ENCODE measurements at regions not wholly inside any gene's neighbourhood (a gene's known extent, or its start where the extent isn't known, plus 50 kb on each side); places are given as distances from the start of the nearest gene placed in this dataset.
"Not testable (repeated sequence)": the region's sequence is repeated elsewhere in the genome, so short reads cannot be mapped to it uniquely, and the experiment has no call there.

DNA sequence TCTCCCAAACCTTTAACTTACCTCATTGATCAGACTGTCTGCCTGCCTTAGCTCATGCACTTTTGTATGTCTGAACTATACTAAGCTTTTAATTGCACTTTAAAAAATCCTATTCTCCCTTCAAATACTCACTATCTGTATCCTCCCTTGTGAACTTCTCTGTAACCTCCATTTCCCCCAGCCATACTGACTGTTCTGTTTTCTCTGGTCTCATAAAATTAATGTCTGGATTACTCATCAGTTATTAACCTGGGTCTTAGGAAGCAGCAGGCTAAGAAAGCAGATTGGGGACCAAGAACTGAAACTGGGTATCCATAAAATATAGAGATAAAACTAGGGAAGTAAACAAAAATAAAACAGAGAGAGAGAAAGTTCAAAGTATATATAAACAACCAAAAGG is 469.3 kb upstream of the MAN1A1 start:
- DNase-seq (ENCODE audit: low read depth in 2 of 2) = no peak

DNA sequence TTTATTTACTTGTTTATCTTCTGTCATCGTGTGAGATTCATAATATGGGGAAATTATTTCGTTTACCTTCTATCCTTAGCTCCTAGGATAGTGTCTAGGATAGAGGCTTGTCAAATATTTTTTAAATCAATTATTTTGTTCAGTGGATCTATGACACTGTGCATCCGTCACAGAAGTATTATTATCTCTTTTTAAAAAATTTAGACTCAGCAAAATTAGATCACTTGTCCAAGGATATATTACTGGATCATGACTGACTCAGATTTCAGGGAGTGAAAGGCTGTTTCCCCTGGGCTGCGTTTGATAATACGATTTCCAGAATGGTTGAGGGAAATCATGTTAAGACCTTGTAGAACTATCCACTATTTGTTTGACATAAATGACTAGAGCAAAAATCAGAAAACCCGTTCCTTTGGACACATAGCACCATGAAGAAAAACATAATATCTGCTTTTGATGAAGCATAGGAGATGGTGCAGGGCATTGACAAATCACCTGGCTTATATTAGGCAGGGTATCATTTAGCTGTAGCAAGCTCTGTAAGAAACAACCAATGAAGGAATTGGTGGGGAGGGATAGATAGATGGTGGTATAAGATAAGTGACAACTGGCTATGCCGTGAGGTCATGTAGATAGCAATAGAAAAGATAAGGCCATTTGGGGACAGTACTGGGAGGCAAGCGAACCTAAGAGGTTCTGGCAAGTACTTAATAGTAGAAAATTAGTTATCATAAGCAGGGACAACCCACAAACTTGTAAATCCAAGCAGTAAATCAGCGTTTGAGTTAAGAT is 465.2 kb upstream of the MAN1A1 start:
- DNase-seq (ENCODE audit: low read depth in 2 of 2) = no peak

DNA sequence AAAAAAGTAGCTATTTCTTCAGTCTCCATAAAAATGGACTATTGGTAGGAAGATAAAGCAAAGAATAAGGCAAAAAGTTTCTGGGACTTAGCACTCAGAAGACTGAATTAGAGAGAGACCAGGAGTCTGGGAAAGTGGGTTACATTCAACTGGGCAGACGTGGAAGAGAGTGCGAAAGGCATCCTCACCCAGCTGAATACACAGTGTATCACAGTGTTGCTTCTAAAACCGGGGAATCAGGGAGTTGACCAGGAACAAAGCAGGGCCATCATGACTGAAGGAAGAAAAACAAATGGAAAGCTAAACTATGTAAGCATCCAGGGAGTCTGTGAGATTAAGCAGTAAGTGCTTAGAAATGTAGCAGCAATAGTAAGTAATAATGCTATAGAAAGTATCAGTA is 452.9 kb upstream of the MAN1A1 start:
- no peak for DNase-seq (ENCODE audit: low read depth in 2 of 2)

DNA sequence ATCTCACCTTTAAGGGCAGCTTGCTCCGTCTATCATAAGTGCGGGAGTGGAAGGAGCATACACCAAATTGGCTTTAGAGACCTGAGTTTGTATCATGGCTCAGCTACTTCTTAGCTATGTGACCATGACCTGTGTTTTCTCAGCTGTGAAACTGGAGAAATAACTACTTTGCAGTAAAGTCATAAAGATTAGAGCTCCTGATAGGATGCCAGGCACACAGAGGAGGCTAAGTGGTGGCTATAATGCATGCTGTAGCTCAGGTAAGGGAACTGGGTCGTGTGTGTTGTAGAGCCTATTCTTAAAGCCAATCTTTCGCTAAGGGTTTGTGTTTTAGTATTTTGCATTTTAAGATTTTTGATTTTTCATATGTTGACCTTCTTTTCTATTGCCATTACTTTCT is 451.5 kb upstream of the MAN1A1 start:
- DNase-seq (ENCODE audit: low read depth in 2 of 2) = no peak

DNA sequence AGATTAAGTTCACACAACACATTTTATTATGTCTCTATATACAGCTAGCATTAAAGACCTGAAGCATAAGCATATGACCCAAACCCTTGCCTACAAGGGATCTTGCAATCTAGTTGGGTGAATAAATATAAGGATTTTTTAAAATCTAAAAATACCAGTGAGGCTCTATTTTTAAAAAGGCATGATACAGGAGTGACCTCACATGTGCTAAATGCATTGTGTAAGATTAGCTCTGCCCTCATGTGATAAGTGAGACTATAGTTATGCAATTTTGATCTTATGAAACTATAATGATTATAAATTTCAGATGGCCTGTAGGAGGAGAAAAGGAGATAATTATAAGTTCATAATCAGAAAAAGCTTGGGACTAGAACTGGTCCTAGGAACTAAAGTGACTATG is 451.0 kb upstream of the MAN1A1 start:
- DNase-seq (ENCODE audit: low read depth in 2 of 2) = no peak

DNA sequence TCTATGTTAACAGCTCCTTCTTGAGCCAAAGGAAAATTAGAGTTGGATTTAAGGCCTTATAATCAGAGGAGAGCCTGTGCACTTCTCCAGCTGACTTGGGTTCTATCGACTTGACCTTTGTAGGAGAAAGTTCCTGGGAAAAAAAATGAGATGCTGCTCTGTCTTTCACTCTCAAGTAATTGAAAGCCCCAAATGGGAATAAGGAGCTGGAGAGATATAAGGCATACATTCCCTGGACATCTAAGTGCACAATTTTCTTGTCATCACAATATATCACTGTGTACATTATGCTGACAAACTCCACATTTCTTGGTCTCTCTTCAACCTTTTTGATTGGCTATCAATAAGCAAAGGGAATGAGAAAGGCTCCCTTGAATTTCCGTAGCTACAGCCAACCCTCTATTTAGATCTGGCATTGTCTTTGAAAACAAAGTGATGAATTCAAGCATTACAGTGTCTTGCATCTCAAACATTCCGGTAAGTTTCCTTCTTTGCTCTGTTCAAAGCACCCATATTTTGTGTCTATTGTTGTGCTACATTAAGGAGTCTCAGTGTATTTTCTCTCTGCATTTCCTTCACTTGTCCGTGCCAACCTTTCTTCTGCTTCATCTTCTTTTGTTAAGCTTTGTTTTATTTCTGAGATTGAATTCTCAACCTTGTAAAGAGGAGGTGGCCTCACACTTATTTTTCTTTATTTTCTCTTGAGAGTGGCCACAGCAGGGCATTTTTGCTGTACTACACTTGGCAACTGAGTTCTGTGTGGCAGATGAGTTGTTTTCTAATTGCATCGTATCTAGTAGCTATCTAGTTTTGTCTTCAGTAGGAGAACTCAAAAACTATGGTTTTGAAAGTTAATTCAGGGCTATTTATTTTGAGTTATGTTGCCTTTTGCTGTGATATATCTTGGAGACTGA is 450.3 kb upstream of the MAN1A1 start:
- no peak for DNase-seq (ENCODE audit: low read depth in 2 of 2)

DNA sequence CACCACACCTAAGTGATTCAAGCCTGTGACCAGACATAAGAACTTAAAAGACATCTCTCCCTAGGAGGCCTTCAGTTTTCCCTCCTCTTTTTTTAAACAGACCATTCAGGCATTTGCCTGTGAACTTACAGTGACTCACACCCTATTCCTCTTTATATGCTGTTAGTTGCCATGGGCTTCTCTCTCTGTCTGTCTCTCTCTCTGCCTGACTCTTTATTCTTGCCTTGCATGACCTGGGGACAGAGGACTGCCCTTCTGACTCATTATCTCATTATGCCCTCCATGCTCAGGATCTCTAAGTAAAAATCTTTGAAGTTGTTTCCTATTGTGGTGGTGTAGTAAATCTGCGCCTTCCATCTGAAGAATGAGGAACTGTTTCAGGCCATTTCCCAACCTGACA is 442.2 kb upstream of the MAN1A1 start:
- DNase-seq (ENCODE audit: low read depth in 2 of 2) = no peak

DNA sequence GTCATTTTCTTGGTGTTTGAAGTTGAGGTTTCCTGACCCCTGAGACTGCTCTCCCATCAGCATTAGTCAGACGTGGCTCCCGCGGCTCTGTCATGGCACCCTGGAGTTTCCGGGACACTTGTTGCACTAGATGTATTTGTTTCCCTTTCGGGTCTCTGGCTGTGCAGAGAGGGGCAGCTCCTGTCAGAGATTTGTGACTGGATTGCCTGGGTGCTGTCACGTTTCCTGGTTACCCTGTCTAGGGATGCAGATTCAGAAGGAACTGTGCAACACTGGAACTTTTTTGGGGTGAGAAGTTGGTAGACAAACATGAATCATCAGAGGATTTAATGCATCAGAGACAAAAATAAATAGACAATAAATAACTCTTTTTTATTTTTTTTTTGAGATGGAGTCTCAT is 431.8 kb upstream of the MAN1A1 start:
- no peak for DNase-seq (ENCODE audit: low read depth in 2 of 2)

DNA sequence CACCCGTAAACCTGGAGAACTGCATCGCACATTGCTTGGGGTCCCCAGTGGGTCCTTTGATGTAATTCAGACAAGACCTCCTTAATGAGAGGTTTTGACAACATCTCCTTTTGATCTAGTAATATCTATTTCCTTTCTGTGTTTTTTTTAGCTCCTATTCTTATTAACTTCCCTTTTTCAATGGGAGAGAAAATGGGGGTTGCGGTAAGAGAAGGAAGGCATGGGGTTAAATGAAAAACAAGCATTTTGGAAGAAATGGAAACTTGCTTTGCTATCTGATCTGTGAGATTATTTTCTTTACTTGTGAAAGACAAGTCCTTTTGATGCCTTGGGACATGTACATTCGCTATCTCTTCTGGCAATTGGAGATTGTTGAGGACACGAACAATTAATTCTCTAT is 418.6 kb upstream of the MAN1A1 start:
- DNase-seq (ENCODE audit: low read depth in 2 of 2) = no peak

DNA sequence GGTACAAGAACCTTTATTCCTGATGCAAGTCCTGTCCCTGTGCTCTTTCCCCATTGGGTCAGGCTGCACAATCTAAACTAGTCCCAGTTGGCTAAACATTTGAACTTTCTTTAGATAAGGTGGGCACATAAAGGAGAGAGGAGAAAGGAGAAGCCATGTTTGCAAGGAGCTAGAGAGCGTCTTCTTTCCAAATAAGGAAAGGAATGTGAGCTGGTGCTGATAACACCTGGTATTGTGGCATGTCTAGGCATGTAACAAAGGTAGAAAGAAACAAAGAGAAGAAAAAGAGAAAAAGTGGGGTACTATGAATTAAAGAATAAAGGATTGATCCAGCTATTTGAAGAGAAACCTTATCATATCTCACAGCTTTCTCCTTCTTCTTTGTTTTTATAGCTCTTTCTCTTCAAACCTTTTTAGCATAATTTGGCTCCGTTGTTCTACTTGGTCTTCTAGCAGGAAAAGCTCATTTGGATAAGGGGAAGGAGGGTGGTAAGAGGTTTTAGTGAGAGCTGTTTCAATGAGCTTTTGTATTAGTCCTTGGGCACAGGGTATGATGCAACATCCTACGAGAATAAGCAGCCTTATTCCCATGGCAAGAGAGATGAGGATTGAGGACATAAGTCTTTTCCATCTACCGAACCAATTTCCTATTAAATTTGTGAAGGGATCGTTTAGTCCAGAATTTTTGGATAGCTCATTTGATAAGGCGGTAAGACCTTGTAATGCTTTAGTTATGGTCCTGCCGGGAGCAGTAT is 415.5 kb upstream of the MAN1A1 start:
- no peak for DNase-seq (ENCODE audit: low read depth in 2 of 2)

DNA sequence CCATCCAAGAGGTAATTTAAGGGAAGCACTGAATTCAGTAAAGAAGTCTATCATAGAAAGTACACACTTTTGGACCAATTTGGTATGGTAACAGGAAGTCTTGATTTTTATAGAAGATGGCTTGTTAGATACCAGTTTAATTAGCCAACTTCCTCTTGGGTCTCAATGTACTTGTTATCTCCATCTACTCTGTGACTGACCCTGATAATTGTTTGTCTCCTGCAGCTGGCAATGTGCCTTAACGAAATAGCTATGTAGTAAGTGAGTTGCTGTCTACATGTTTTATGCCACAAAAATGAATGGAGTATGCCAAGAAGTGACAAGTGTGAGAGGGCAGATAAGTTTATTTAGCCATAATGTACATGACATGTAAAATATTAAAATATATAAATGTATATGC is 410.5 kb upstream of the MAN1A1 start:
- DNase-seq (ENCODE audit: low read depth in 2 of 2) = no peak

DNA sequence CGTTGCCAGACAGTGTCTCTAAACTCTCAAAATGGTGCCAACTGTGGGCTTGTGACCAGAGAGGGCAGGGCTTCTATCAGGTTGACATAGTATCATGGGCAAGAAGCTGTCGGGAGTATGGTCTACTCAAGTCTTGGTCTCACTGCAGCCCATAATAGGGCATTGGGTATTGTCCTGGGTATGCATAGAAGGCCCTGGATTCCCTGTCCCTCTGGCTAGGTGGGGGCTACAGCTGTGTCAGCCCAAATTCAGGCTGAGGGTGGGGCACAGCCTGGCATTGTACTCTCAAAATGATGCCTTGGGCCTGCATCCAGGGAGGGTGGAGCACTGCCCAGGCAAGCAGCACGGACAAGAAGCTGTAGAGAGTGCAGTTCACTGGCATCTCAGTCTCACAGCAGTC is 408.8 kb upstream of the MAN1A1 start:
- DNase-seq (ENCODE audit: low read depth in 2 of 2) = no peak

DNA sequence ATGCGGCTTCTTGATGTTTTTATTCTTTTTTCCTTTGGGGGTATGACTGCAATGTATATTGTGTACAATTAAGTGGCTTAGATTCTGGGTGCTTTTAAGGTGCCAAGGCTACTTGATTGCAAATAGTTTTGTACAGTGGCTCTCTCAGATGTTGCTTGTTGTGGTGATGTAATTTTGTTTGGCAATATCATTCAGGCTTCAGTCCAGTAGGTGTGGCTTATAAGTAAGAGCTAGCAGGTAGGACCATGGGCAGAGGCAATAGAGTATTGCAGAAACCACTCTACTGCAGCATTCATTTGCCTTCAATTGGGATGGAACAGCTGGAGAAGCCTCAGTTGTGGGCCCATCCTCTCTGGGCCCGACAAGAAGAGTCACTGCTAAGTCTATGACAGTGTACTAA is 407.9 kb upstream of the MAN1A1 start:
- no peak for DNase-seq (ENCODE audit: low read depth in 2 of 2)

DNA sequence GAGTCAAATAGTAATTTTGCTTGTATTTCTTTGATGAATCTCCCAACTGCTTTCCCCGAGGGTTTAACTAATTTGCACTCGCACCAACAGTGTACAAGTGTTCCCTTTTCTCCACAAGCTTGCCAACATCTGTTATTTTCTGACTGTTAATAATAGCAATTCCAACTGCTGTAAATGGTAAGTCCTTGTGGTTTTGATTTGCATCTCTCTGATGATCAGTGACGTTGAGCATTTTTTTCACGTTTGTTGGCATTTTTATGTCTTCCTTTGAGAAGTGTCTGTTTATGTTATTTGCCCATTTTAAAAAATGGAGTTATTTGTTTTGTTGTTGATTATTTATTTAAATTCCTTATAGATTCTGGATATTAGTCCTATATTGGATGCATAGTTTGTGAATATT is 399.8 kb upstream of the MAN1A1 start:
- no peak for DNase-seq (ENCODE audit: low read depth in 2 of 2)

DNA sequence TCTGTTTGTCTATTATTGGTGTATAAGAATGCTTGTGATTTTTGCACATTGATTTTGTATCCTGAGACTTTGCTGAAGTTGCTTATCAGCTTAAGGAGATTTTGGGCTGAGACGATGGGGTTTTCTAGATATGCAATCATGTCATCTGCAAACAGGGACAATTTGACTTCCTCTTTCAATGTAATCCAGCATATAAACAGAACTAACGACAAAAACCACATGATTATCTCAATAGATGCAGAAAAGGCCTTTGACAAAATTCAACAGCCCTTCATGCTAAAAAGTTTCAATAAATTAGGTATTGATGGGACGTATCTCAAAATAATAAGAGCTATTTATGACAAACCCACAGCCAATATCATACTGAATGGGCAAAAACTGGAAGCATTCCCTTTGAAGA is 399.0 kb upstream of the MAN1A1 start:
- not testable (repeated sequence) for DNase-seq (ENCODE audit: low read depth in 2 of 2)

DNA sequence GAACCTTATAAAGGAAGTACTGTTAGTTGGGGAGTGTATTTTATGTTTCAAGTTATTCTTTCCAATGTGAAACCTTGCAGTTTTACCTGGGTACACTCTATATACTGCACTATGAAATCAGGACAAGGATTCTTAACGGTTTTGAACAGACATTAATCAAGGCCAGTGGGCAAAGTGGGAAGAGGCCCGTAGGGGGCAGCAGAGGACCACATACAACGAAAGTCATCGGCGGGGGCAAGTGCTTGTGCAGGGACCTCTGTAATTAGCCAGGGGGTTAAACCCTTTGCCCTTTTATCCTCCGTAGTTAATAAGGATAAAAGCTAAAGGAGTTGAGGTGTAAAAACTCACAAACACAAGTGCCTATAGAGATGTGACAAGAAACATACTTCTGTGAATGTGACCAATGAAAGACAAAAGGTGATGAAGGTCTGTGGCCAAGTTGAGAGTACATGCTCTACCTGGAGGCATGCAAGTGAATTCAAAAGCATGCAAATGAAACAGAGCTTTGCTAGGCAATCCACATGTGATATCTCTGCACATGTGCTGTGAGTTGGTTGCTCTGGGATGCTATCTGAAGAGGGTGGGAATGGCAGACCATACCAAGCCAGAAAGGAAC is 392.7 kb upstream of the MAN1A1 start:
- DNase-seq (ENCODE audit: low read depth in 2 of 2) = peak; percentile 24 to 41

DNA sequence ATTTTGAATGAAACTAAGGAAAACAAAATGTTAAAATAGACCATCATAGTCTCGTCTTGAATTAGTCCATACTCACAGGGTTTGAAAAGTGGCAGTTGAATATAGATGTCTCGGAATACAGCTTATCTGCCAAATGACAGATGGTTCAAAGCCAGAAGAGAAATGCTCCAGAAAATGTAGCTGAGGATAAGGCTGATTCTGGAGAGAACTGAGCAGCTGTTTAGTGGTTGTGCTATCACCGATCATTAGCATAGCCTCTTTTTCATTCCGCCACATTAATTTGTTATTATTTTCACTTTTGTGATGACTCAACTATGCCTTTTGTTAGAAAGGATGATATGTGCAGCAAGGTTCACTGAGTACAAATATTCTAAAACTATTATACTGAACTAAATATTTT is 390.2 kb upstream of the MAN1A1 start:
- no peak for DNase-seq (ENCODE audit: low read depth in 2 of 2)

DNA sequence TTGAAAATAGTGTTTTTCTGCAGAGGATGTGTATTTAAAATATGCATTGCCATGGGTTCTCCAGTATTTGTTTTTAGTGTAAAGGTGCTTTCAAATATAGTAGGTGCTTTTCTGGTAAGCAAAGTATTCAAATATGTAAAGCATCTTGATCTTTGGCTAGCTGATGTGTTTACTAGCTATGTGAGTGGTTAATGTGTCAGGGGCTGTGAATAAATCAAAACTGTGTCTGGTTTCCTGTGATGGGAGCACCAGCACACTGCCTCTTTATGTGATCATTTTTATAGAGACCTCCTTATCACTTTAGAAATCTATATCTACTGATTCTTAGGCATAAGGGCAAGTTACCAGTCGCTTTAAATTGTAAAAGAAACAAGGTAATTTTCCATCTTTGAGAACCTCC is 388.9 kb upstream of the MAN1A1 start:
- no peak for DNase-seq (ENCODE audit: low read depth in 2 of 2)

DNA sequence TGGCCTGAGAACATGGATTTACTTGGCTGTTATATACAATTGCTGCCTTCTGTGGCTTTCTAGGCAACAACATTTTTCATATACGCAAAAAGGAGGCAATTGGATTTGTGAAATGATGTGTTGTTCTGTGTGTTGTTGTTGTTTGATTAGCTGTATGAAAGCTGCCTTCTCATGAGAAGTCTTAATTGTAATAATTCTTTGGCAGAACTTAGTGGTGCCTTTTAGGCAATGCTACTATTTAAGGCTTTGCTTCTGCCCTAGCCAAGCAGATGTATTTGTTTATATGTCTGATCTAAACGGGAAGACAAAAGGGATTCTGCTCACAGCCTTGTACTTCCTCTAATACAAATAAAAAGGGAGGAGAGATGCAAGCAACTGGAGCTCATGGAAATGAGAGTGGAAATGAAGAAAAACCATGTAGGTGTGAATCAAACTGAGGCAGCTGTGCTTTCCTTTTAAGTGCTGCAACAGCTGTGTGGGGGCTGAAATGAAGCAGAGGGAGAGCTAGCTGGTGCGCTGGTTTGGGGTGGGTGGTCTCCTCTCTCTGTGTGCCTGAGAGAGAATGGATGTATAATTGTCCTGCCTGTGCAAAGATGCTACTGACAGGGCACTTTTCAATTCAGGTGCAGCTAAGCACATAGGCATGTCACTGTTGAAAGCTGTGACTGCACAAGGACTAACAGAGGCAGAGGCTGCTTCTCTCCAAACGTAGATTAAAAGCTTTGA is 386.9 kb upstream of the MAN1A1 start:
- DNase-seq (ENCODE audit: low read depth in 2 of 2) = no peak

DNA sequence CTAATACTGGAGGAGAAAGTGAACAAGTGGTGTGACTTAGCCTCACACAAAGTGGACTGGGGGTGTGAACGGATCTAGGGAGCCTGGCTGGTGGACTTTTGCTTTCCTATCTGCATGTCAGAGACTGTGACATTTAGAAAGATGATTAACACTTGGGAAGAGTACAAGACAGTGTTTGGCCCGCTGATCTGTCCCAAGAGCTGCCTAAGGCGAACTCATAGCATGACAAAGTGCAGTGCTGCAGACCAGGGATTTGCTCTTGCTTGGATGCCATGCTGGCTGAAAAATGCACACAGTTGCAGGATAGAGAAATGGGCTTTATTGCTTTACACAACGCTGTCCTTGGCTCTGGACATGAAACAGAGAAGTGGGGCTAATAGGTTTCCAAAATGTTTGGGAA is 386.0 kb upstream of the MAN1A1 start:
- no peak for DNase-seq (ENCODE audit: low read depth in 2 of 2)

DNA sequence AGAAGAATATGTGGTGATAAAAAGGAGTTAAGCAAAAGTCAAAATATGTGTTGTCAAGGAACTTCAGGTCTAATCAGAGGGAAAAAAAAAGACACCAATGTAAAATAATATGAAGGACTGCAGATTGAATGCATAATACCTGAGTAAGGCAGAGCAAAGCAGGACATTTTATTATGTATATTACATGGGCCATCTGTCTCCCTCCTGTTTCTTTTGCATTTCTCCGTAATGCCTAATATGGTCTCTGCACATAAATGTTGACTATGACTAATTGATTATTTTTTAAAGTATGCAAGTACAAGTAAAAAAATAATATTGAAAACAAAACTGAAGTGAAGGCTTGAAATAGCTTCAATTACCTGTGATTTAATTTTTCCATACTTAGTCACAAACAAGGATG is 384.7 kb upstream of the MAN1A1 start:
- DNase-seq (ENCODE audit: low read depth in 2 of 2) = no peak
